OCI-LY7 (cell line): ENCODE measurements at regions not wholly inside any gene's neighbourhood (a gene's known extent, or its start where the extent isn't known, plus 50 kb on each side); places are given as distances from the start of the nearest gene placed in this dataset.

ENCODE experiments used
- CTCF ChIP-seq: fragments of 200-600 bp; sonication (generic); conservative IDR thresholded peaks from 2 replicates; pipeline ENCODE4 v1.5.1; 2014; ENCODE audit warnings: mild to moderate bottlenecking, antibody characterized with exemption, low read length, moderate library complexity, mixed read lengths
- EZH2phosphoT487 ChIP-seq: fragments of 200-600 bp; sonication (generic); IDR thresholded peaks from 2 replicates; pipeline ENCODE4 v1.6.1; 2018; ENCODE audit warnings: low read depth, borderline replicate concordance, mild to moderate bottlenecking, mixed run types, antibody characterized with exemption, low read length, moderate library complexity, mixed read lengths

- TF ChIP-seq CTCF: no peak
- TF ChIP-seq EZH2phosphoT487: no peak
Measured at GRCh38 chr2:121903037-121903689, 147.7 kb downstream of the TSN start.
